GM21576 (cell line): ENCODE measurements at regions not wholly inside any gene's neighbourhood (a gene's known extent, or its start where the extent isn't known, plus 50 kb on each side); places are given as distances from the start of the nearest gene placed in this dataset.
"Not testable (repeated sequence)": the region's sequence is repeated elsewhere in the genome, so short reads cannot be mapped to it uniquely, and the experiment has no call there.

Experiments
- ATAC-seq: cut with Tn5 transposase; IDR thresholded peaks from one replicate; pipeline ENCODE4 v1.9.1; 2021; ENCODE audit warnings: mild to moderate bottlenecking, moderate library complexity; ENCODE audit not compliant: unreplicated experiment

GRCh38 chr10:117492504-117492903 lies 50.0 kb upstream of the EMX2 start:
- ATAC-seq, result no peak

GRCh38 chr10:117488004-117488403 lies 54.5 kb upstream of the EMX2 start:
- ATAC-seq, result no peak

GRCh38 chr10:117486606-117487005 lies 55.9 kb upstream of the EMX2 start:
- no peak for ATAC-seq

GRCh38 chr10:117483056-117483590 lies 59.4 kb upstream of the EMX2 start:
- ATAC-seq, result no peak

- not testable (repeated sequence) for ATAC-seq
Observed at GRCh38 chr10:117481011-117481410, 61.5 kb upstream of the EMX2 start.

GRCh38 chr10:117480097-117480496 lies 62.4 kb upstream of the EMX2 start:
- no peak for ATAC-seq

GRCh38 chr10:117477961-117478670 lies 64.4 kb upstream of the EMX2 start:
- no peak for ATAC-seq

- no peak for ATAC-seq
Observed at GRCh38 chr10:117477211-117477947, 65.2 kb upstream of the EMX2 start.

GRCh38 chr10:117476716-117477115 lies 65.8 kb upstream of the EMX2 start:
- no peak for ATAC-seq

- ATAC-seq, result no peak
Observed at GRCh38 chr10:117476281-117476680, 66.3 kb upstream of the EMX2 start.

- no peak for ATAC-seq
Observed at GRCh38 chr10:117472872-117473271, 69.7 kb upstream of the EMX2 start.

GRCh38 chr10:117471344-117471874 lies 71.1 kb upstream of the EMX2 start:
- no peak for ATAC-seq

GRCh38 chr10:117470733-117471132 lies 71.8 kb upstream of the EMX2 start:
- ATAC-seq, result no peak

- no peak for ATAC-seq
Observed at GRCh38 chr10:117468665-117469064, 73.9 kb upstream of the EMX2 start.

GRCh38 chr10:117464176-117464575 lies 78.4 kb upstream of the EMX2 start:
- no peak for ATAC-seq

- no peak for ATAC-seq
Observed at GRCh38 chr10:117463545-117463920, 79.0 kb upstream of the EMX2 start.

GRCh38 chr10:117462816-117463544 lies 79.6 kb upstream of the EMX2 start:
- ATAC-seq, result no peak

- no peak for ATAC-seq
Observed at GRCh38 chr10:117462424-117462792, 80.1 kb upstream of the EMX2 start.

- no peak for ATAC-seq
Observed at GRCh38 chr10:117461766-117462423, 80.7 kb upstream of the EMX2 start.

GRCh38 chr10:117460846-117461765 lies 81.4 kb upstream of the EMX2 start:
- ATAC-seq, result no peak
